ENCODE measurements at regions not wholly inside any gene's neighbourhood (a gene's known extent, or its start where the extent isn't known, plus 50 kb on each side); places are given as distances from the start of the nearest gene placed in this dataset.

DNA sequence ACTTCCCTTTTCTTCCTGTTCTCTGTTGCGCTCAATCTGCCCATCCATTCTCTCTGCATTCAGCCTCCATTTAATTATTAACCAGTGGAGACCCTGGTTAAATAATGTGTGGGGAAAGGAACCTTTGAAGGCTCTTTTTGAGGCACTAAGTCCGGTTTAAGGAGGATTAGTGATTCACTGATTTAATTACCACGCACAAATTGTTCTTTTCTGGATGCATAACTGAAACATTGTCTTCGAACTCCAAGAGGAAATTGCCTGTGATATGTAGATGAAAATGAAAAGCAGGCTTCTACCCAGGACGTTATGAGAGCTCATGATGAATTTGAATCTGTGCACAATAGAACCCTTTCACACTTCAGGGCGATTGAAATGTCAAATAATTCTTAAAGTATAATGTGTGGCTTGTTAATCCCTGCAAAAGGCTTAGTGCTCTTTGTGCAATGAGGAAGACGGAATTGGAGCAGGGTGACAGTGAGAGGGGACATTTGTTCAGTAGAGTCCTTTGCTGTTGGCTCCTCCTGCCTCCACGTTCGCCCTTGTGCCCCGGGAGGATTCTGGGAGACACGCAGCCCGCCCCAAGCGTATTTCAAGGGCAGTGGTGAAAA is 51.1 kb upstream of the ZNF236 start:
- no peaks in the 10 kb centered on the region for H3K27me3 ChIP-seq (ENCODE audit: insufficient read depth, low read length, poor library complexity)
- no peak for DNase-seq
- H3K4me1 ChIP-seq (ENCODE audit: control insufficient read depth, low read depth, low read length) = no peaks in the 10 kb centered on the region
- WGBS (ENCODE audit: extremely low coverage, insufficient coverage, low lambda C conversion rate) = no CpG with 5 or more reads among the region's 13 CpGs
- H2BK15ac ChIP-seq (replicated peaks; ENCODE audit: low read depth) = no peak overlapping the region
- no peak overlapping the region for H3K27ac ChIP-seq (ENCODE audit: low read depth, low read length)
- no peak overlapping the region for H2BK5ac ChIP-seq (ENCODE audit: low read length)
- no peak overlapping the region for H2AK5ac ChIP-seq (ENCODE audit: low read length)
- H4K5ac ChIP-seq (ENCODE audit: low read length) = no peak overlapping the region
- no peak overlapping the region for H3K9ac ChIP-seq (ENCODE audit: low read length)
- H3K36me3 ChIP-seq (ENCODE audit: control insufficient read depth, insufficient read depth, low read length) = no peaks in the 10 kb centered on the region
- no peak overlapping the region for H2BK120ac ChIP-seq (ENCODE audit: low read depth, low read length)
- H4K8ac ChIP-seq (ENCODE audit: low read depth, low read length) = no peak overlapping the region
- H3K4me3 ChIP-seq (ENCODE audit: low read length) = no peak overlapping the region
- H3K56ac ChIP-seq (ENCODE audit: low read length) = no peak overlapping the region
- no peak overlapping the region for H3K4ac ChIP-seq (ENCODE audit: low read depth, low read length)
- no peaks in the 10 kb centered on the region for H3K79me1 ChIP-seq (ENCODE audit: low read length)
- H3K23ac ChIP-seq (ENCODE audit: low read length) = no peak overlapping the region
- H3K18ac ChIP-seq (ENCODE audit: low read length) = no peak overlapping the region
- no peak overlapping the region for H3K4me2 ChIP-seq (ENCODE audit: low read length)
- H3K79me2 ChIP-seq (ENCODE audit: control insufficient read depth, insufficient read depth, low read length) = no peaks in the 10 kb centered on the region

GRCh38 chr18:76767954-76768353 is 54.4 kb upstream of the ZNF236 start:
- no peak overlapping the region for H2AK5ac ChIP-seq (ENCODE audit: low read length)
- WGBS (ENCODE audit: extremely low coverage, insufficient coverage, low lambda C conversion rate) = no CpG with 5 or more reads among the region's 1 CpG
- H3K9ac ChIP-seq (ENCODE audit: low read length) = no peak overlapping the region
- no peak overlapping the region for H3K23ac ChIP-seq (ENCODE audit: low read length)
- no peak overlapping the region for H3K27ac ChIP-seq (ENCODE audit: low read depth, low read length)
- no peaks in the 10 kb centered on the region for H3K79me2 ChIP-seq (ENCODE audit: control insufficient read depth, insufficient read depth, low read length)
- no peaks in the 10 kb centered on the region for H3K4me1 ChIP-seq (ENCODE audit: control insufficient read depth, low read depth, low read length)
- H4K5ac ChIP-seq (ENCODE audit: low read length) = no peak overlapping the region
- no peak overlapping the region for H2BK15ac ChIP-seq (replicated peaks; ENCODE audit: low read depth)
- no peak overlapping the region for H2BK5ac ChIP-seq (ENCODE audit: low read length)
- no peaks in the 10 kb centered on the region for H3K36me3 ChIP-seq (ENCODE audit: control insufficient read depth, insufficient read depth, low read length)
- H3K27me3 ChIP-seq (ENCODE audit: insufficient read depth, low read length, poor library complexity) = no peaks in the 10 kb centered on the region
- no peak overlapping the region for H2BK120ac ChIP-seq (ENCODE audit: low read depth, low read length)
- DNase-seq = no peak
- no peak overlapping the region for H3K4ac ChIP-seq (ENCODE audit: low read depth, low read length)
- H3K56ac ChIP-seq (ENCODE audit: low read length) = no peak overlapping the region
- no peaks in the 10 kb centered on the region for H3K79me1 ChIP-seq (ENCODE audit: low read length)
- no peak overlapping the region for H3K4me2 ChIP-seq (ENCODE audit: low read length)
- H4K8ac ChIP-seq (ENCODE audit: low read depth, low read length) = no peak overlapping the region
- no peak overlapping the region for H3K4me3 ChIP-seq (ENCODE audit: low read length)
- H3K18ac ChIP-seq (ENCODE audit: low read length) = no peak overlapping the region

GRCh38 chr18:76766429-76766828 is 55.9 kb upstream of the ZNF236 start:
- Histone ChIP-seq H3K4me1 (ENCODE audit: control insufficient read depth, low read depth, low read length) (no peaks in the 10 kb centered on the region), H3K4ac (ENCODE audit: low read depth, low read length) (no peak overlapping the region), H4K8ac (ENCODE audit: low read depth, low read length) (no peak overlapping the region), H3K79me2 (ENCODE audit: control insufficient read depth, insufficient read depth, low read length) (no peaks in the 10 kb centered on the region), H2BK120ac (ENCODE audit: low read depth, low read length) (no peak overlapping the region), H2AK5ac (ENCODE audit: low read length) (no peak overlapping the region), H3K56ac (ENCODE audit: low read length) (no peak overlapping the region), H2BK15ac (replicated peaks; ENCODE audit: low read depth) (no peak overlapping the region), H2BK5ac (ENCODE audit: low read length) (no peak overlapping the region), H3K27me3 (ENCODE audit: insufficient read depth, low read length, poor library complexity) (no peaks in the 10 kb centered on the region), H3K27ac (ENCODE audit: low read depth, low read length) (no peak overlapping the region), H3K9ac (ENCODE audit: low read length) (no peak overlapping the region), H3K4me3 (ENCODE audit: low read length) (no peak overlapping the region), H3K36me3 (ENCODE audit: control insufficient read depth, insufficient read depth, low read length) (no peaks in the 10 kb centered on the region), H3K23ac (ENCODE audit: low read length) (no peak overlapping the region), H3K79me1 (ENCODE audit: low read length) (no peaks in the 10 kb centered on the region), H4K5ac (ENCODE audit: low read length) (no peak overlapping the region), H3K18ac (ENCODE audit: low read length) (no peak overlapping the region), H3K4me2 (ENCODE audit: low read length) (no peak overlapping the region)
- DNase-seq = no peak
- WGBS (ENCODE audit: extremely low coverage, insufficient coverage, low lambda C conversion rate) = no CpG with 5 or more reads among the region's 7 CpGs

DNA sequence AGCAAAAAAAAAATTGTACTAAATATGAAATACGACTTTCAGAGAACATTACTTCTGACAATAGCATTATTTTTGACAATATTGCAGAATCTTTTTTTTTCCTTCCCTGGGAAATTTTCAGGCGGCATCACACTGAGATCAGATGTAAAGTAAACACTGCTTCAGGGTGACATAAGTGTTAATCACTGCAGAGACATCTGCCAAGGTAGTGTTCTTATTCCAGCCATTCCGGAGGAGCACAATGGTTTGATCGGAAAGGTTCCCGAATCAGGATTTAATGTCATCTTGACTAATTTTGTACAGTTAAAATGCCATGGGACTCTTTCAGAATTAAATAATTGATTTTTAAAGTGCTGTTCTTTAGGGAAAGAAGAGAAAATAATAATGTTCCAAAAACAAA is 56.7 kb upstream of the ZNF236 start:
- Histone ChIP-seq H3K9ac (ENCODE audit: low read length) (no peak overlapping the region), H3K23ac (ENCODE audit: low read length) (no peak overlapping the region), H4K8ac (ENCODE audit: low read depth, low read length) (no peak overlapping the region), H3K56ac (ENCODE audit: low read length) (no peak overlapping the region), H3K4ac (ENCODE audit: low read depth, low read length) (no peak overlapping the region), H3K18ac (ENCODE audit: low read length) (no peak overlapping the region), H2BK120ac (ENCODE audit: low read depth, low read length) (no peak overlapping the region), H3K79me2 (ENCODE audit: control insufficient read depth, insufficient read depth, low read length) (no peaks in the 10 kb centered on the region), H4K5ac (ENCODE audit: low read length) (no peak overlapping the region), H3K27me3 (ENCODE audit: insufficient read depth, low read length, poor library complexity) (no peaks in the 10 kb centered on the region), H3K4me2 (ENCODE audit: low read length) (no peak overlapping the region), H3K27ac (ENCODE audit: low read depth, low read length) (no peak overlapping the region), H2BK5ac (ENCODE audit: low read length) (no peak overlapping the region), H2BK15ac (replicated peaks; ENCODE audit: low read depth) (no peak overlapping the region), H3K4me3 (ENCODE audit: low read length) (no peak overlapping the region), H3K79me1 (ENCODE audit: low read length) (no peaks in the 10 kb centered on the region), H3K36me3 (ENCODE audit: control insufficient read depth, insufficient read depth, low read length) (no peaks in the 10 kb centered on the region), H2AK5ac (ENCODE audit: low read length) (no peak overlapping the region), H3K4me1 (ENCODE audit: control insufficient read depth, low read depth, low read length) (no peaks in the 10 kb centered on the region)
- no peak for DNase-seq
- no CpG with 5 or more reads among the region's 5 CpGs for WGBS (ENCODE audit: extremely low coverage, insufficient coverage, low lambda C conversion rate)

DNA sequence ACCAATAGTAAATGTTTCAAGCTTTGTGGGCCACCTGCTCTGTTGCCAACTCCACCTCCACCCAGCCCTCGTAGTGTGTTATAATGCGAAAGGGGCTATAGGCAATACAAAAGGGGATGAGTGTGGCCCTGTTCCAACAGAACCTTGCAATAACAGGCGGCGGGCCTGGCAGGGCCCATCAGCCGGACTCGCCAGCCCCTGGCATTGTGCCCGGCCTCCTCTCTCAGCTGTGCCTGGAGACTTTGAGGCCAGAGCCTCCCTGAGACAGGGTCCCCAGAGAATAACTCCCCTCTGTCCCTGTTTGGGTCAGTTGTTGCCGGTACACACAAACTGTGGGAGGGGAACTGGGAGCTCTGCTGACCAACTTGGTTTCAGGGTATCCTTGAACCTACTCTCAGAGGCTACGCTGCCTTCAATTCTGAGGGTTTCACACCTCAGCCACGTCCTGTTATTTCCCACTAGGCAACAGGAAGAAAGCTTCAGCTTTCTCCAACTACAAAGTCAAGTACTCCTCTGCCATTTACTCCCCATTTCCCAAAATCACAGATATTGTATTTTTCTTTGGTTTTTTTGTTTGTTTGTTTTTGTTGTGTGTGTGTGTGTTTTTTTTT is 58.0 kb upstream of the ZNF236 start:
- no peak for DNase-seq
- no peak overlapping the region for H2AK5ac ChIP-seq (ENCODE audit: low read length)
- no peak overlapping the region for H4K8ac ChIP-seq (ENCODE audit: low read depth, low read length)
- H3K4me1 ChIP-seq (ENCODE audit: control insufficient read depth, low read depth, low read length) = no peaks in the 10 kb centered on the region
- no peak overlapping the region for H3K4ac ChIP-seq (ENCODE audit: low read depth, low read length)
- H2BK120ac ChIP-seq (ENCODE audit: low read depth, low read length) = no peak overlapping the region
- no peak overlapping the region for H2BK15ac ChIP-seq (replicated peaks; ENCODE audit: low read depth)
- H4K5ac ChIP-seq (ENCODE audit: low read length) = no peak overlapping the region
- no peak overlapping the region for H3K4me2 ChIP-seq (ENCODE audit: low read length)
- no peaks in the 10 kb centered on the region for H3K36me3 ChIP-seq (ENCODE audit: control insufficient read depth, insufficient read depth, low read length)
- H3K4me3 ChIP-seq (ENCODE audit: low read length) = no peak overlapping the region
- H3K79me2 ChIP-seq (ENCODE audit: control insufficient read depth, insufficient read depth, low read length) = no peaks in the 10 kb centered on the region
- no peak overlapping the region for H3K56ac ChIP-seq (ENCODE audit: low read length)
- no peak overlapping the region for H3K18ac ChIP-seq (ENCODE audit: low read length)
- H3K27ac ChIP-seq (ENCODE audit: low read depth, low read length) = no peak overlapping the region
- no peak overlapping the region for H2BK5ac ChIP-seq (ENCODE audit: low read length)
- WGBS (ENCODE audit: extremely low coverage, insufficient coverage, low lambda C conversion rate) = no CpG with 5 or more reads among the region's 10 CpGs
- no peak overlapping the region for H3K23ac ChIP-seq (ENCODE audit: low read length)
- H3K9ac ChIP-seq (ENCODE audit: low read length) = no peak overlapping the region
- H3K27me3 ChIP-seq (ENCODE audit: insufficient read depth, low read length, poor library complexity) = no peaks in the 10 kb centered on the region
- H3K79me1 ChIP-seq (ENCODE audit: low read length) = no peaks in the 10 kb centered on the region

DNA sequence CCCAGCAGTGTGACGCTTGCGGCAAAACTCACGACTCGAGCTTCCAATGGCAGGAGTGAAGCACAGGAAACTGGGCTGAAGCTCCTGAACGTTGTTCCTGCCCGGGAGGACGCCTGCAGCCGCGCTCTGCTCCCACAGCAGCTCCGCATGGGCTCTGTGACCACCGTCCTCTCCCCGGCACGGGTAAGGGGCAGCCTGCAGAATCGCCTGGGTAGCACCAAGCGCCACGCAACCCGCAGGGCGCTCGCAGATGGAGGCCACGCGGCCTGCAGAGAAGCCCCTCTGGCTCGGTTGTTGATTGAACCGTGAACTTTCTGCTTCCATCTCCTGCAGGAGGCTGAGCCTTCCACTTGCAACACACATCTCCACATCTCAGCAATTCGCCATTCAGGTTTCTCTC is 63.3 kb upstream of the ZNF236 start:
- WGBS (ENCODE audit: extremely low coverage, insufficient coverage, low lambda C conversion rate) = no CpG with 5 or more reads among the region's 24 CpGs

More for the DNA sequence above, 63.3 kb upstream of the ZNF236 start:
- H3K27me3 ChIP-seq (ENCODE audit: insufficient read depth, low read length, poor library complexity) = no peaks in the 10 kb centered on the region
- no peak overlapping the region for H3K27ac ChIP-seq (ENCODE audit: low read depth, low read length)
- no peak overlapping the region for H2AK5ac ChIP-seq (ENCODE audit: low read length)
- H2BK5ac ChIP-seq (ENCODE audit: low read length) = no peak overlapping the region
- no peak overlapping the region for H2BK120ac ChIP-seq (ENCODE audit: low read depth, low read length)
- H3K56ac ChIP-seq (ENCODE audit: low read length) = no peak overlapping the region
- no peaks in the 10 kb centered on the region for H3K79me1 ChIP-seq (ENCODE audit: low read length)
- no peaks in the 10 kb centered on the region for H3K79me2 ChIP-seq (ENCODE audit: control insufficient read depth, insufficient read depth, low read length)
- no peak overlapping the region for H4K5ac ChIP-seq (ENCODE audit: low read length)
- H3K4me3 ChIP-seq (ENCODE audit: low read length) = no peak overlapping the region
- H3K18ac ChIP-seq (ENCODE audit: low read length) = no peak overlapping the region
- H3K9ac ChIP-seq (ENCODE audit: low read length) = no peak overlapping the region
- no peak for DNase-seq
- no peak overlapping the region for H3K23ac ChIP-seq (ENCODE audit: low read length)
- H3K4ac ChIP-seq (ENCODE audit: low read depth, low read length) = no peak overlapping the region
- no peaks in the 10 kb centered on the region for H3K36me3 ChIP-seq (ENCODE audit: control insufficient read depth, insufficient read depth, low read length)
- H3K4me1 ChIP-seq (ENCODE audit: control insufficient read depth, low read depth, low read length) = no peaks in the 10 kb centered on the region
- no peak overlapping the region for H2BK15ac ChIP-seq (replicated peaks; ENCODE audit: low read depth)
- no peak overlapping the region for H3K4me2 ChIP-seq (ENCODE audit: low read length)
- H4K8ac ChIP-seq (ENCODE audit: low read depth, low read length) = no peak overlapping the region
